22Rv1 (cell line): ENCODE measurements at regions not wholly inside any gene's neighbourhood (a gene's known extent, or its start where the extent isn't known, plus 50 kb on each side); places are given as distances from the start of the nearest gene placed in this dataset.

Experiments used
- CTCF ChIP-seq: fragments of 450-650 bp; IDR thresholded peaks from 2 replicates; pipeline ENCODE4 v1.5.1; 2017; ENCODE audit warnings: mild to moderate bottlenecking
- ZFX ChIP-seq: fragments of 450-650 bp; IDR thresholded peaks from 2 replicates; pipeline ENCODE4 v1.6.1; 2017; ENCODE audit warnings: antibody characterized with exemption, borderline replicate concordance

GRCh38 chr1:45260244-45260643 is 53.8 kb upstream of the ZSWIM5 start:
- TF ChIP-seq CTCF (no peak), ZFX (no peak)
